Calu3 (cell line): ENCODE measurements at regions not wholly inside any gene's neighbourhood (a gene's known extent, or its start where the extent isn't known, plus 50 kb on each side); places are given as distances from the start of the nearest gene placed in this dataset.

ENCODE experiments used
- BruUV-seq: library from RNA; stranded (reverse); fragments of 400-500 nt; replicated peaks from 2 replicates; lab custom pipeline; 2021; lab: Mats Ljungman, UMichigan
- CTCF ChIA-PET: fragments of 300-600 bp; sonication (Branson Sonifier 250); formaldehyde crosslinking; loops from one replicate; lab custom pipeline; 2022; ENCODE audit warnings: antibody characterized with exemption; lab: Charles Lee
- DNase-seq: peaks from one replicate; pipeline ENCODE4 v3.0.0; 2022
- H3K27ac Mint-ChIP-seq: one replicate; pipeline ENCODE4 v1.8.0; 2022; ENCODE audit warnings: mixed read lengths; ENCODE audit not compliant: unreplicated experiment
- H3K27me3 Mint-ChIP-seq: one replicate; pipeline ENCODE4 v1.8.0; 2022; ENCODE audit warnings: mixed read lengths; ENCODE audit not compliant: unreplicated experiment
- H3K36me3 Mint-ChIP-seq: one replicate; pipeline ENCODE4 v1.8.0; 2022; ENCODE audit warnings: mild to moderate bottlenecking, moderate library complexity, mixed read lengths; ENCODE audit not compliant: insufficient read depth, unreplicated experiment
- H3K4me1 Mint-ChIP-seq: one replicate; pipeline ENCODE4 v1.8.0; 2022; ENCODE audit warnings: mild to moderate bottlenecking, low read depth, mixed read lengths; ENCODE audit not compliant: unreplicated experiment
- H3K4me3 Mint-ChIP-seq: one replicate; pipeline ENCODE4 v1.8.0; 2022; ENCODE audit warnings: mild to moderate bottlenecking, low read depth, moderate library complexity, mixed read lengths; ENCODE audit not compliant: unreplicated experiment
- H3K9me3 Mint-ChIP-seq: one replicate; pipeline ENCODE4 v1.8.0; 2022; ENCODE audit warnings: low read depth, mixed read lengths; ENCODE audit not compliant: unreplicated experiment
- intact Hi-C: fragments of 100-400 bp; cut with micrococcal nuclease; formaldehyde crosslinking; loops from one replicate; pipeline ENCODE4 v1.10.0; 2022; ENCODE audit not compliant: unreplicated experiment
- TF ChIP-seq, protein P1 (sequence below): fragments of 200-600 bp; IDR thresholded peaks from one replicate; pipeline ENCODE4 v1.8.0; 2022; ENCODE audit warnings: antibody characterized with exemption; ENCODE audit not compliant: unreplicated experiment

DNA sequence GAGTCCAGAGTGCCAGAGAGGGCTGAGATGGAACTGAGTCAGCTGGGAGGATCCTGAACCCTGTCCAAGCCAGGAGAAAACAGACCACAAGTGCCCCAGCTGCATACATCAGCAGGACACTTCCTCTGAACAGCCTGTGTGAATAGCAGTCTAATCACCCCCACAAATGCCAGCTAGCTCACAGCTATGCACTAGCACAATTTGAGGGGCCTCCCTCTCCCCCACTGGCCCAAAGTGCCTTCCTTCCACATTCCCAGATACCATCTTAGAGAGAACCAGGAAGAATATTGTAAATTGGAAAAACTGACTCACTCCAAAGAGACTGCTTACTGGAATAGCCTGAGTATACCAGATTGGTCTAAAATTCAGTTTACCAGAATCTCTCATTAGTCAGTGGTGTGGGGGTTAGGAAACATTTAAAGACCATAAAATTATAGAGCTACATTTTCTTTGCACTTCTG is 292.6 kb upstream of the KLF3 start:
- no peak overlapping the region for H3K27ac Mint-ChIP-seq
- CTCF ChIA-PET = interaction anchor here (0.6 kb wide), 1 partner anchor 79 kb away, joined by 4 read pairs; no protein-coding TSS in a partner anchor
- BruUV-seq = no TSS peak

DNA sequence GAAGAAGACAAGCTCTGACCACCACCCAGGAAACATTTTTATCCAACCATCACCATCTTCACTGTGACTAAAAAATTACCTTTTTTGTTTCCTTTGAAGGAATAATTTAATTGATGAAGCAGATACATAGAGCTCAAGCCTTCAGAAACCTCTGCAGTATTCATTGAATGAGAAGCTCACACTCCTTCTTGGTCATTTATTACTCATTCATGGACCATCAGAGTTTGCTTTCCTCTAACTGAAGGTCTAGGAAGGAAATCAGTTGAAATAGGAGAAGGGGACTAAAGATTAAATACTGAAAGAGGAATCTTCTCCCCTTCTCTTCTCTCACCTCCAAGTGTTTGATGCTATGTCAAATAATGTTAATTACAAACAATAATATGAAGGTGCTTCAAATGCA is 290.6 kb upstream of the KLF3 start:
- CTCF ChIA-PET = no interaction called here

More for the DNA sequence above, 292.6 kb upstream of the KLF3 start:
- intact Hi-C loops = no loop called here
- Mint-ChIP-seq H3K4me1 (peaks cover 13% of the 10 kb centered on the region), H3K4me3 (no peak overlapping the region), H3K36me3 (no peaks in the 10 kb centered on the region), H3K9me3 (no peaks in the 10 kb centered on the region), H3K27me3 (no peaks in the 10 kb centered on the region)
- DNase-seq = no peak
- TF ChIP-seq, protein P1, sequence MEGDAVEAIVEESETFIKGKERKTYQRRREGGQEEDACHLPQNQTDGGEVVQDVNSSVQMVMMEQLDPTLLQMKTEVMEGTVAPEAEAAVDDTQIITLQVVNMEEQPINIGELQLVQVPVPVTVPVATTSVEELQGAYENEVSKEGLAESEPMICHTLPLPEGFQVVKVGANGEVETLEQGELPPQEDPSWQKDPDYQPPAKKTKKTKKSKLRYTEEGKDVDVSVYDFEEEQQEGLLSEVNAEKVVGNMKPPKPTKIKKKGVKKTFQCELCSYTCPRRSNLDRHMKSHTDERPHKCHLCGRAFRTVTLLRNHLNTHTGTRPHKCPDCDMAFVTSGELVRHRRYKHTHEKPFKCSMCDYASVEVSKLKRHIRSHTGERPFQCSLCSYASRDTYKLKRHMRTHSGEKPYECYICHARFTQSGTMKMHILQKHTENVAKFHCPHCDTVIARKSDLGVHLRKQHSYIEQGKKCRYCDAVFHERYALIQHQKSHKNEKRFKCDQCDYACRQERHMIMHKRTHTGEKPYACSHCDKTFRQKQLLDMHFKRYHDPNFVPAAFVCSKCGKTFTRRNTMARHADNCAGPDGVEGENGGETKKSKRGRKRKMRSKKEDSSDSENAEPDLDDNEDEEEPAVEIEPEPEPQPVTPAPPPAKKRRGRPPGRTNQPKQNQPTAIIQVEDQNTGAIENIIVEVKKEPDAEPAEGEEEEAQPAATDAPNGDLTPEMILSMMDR = no peak

DNA sequence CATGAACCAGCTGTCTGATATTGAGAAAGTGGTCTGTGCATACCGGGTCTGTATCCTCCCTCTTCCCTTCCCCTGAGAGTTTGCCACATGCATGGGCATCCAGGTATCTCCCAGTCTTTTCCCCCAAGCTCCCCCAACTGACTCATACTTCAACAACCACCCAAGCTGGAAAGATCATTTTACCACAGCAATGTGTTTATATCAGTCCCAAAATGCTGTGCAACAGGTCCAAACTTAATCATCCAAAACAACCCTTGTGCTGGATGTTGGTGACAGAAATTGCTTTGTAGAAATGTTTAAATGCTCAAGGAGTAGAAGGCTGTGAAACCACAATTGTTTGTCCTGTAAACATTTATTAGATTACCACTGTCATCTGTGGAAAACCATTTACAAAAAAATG is 286.8 kb upstream of the KLF3 start:
- CTCF ChIA-PET = no interaction called here
- Mint-ChIP-seq H3K9me3 (peaks cover 3% of the 10 kb centered on the region), H3K36me3 (no peaks in the 10 kb centered on the region), H3K4me3 (no peak overlapping the region), H3K27ac (no peak overlapping the region), H3K27me3 (no peaks in the 10 kb centered on the region), H3K4me1 (no peaks in the 10 kb centered on the region)
- BruUV-seq = no TSS peak
- TF ChIP-seq, protein P1 = no peak
- no peak for DNase-seq
- intact Hi-C loops = no loop called here

More for the DNA sequence above, 290.6 kb upstream of the KLF3 start:
- no peaks in the 10 kb centered on the region for H3K27me3 Mint-ChIP-seq
- peak overlapping the region; percentile 25 for H3K27ac Mint-ChIP-seq
- H3K9me3 Mint-ChIP-seq = peaks cover 3% of the 10 kb centered on the region
- TF ChIP-seq, protein P1 = no peak
- no peak overlapping the region for H3K4me3 Mint-ChIP-seq
- H3K36me3 Mint-ChIP-seq = no peaks in the 10 kb centered on the region
- H3K4me1 Mint-ChIP-seq = peaks cover 10% of the 10 kb centered on the region
- BruUV-seq = no TSS peak
- intact Hi-C loops = no loop called here
- no peak for DNase-seq

GRCh38 chr4:38378478-38378877 is 285.5 kb upstream of the KLF3 start:
- H3K9me3 Mint-ChIP-seq = peaks cover 3% of the 10 kb centered on the region
- CTCF ChIA-PET = no interaction called here
- H3K36me3 Mint-ChIP-seq = no peaks in the 10 kb centered on the region
- intact Hi-C loops = no loop called here
- H3K4me3 Mint-ChIP-seq = no peak overlapping the region
- H3K27me3 Mint-ChIP-seq = no peaks in the 10 kb centered on the region
- DNase-seq = no peak
- TF ChIP-seq, protein P1 = no peak
- H3K4me1 Mint-ChIP-seq = no peaks in the 10 kb centered on the region
- BruUV-seq = no TSS peak
- H3K27ac Mint-ChIP-seq = no peak overlapping the region
